ENCODE measurements at regions not wholly inside any gene's neighbourhood (a gene's known extent, or its start where the extent isn't known, plus 50 kb on each side); places are given as distances from the start of the nearest gene placed in this dataset.
"Not testable (repeated sequence)": the region's sequence is repeated elsewhere in the genome, so short reads cannot be mapped to it uniquely, and the experiment has no call there.

DNA sequence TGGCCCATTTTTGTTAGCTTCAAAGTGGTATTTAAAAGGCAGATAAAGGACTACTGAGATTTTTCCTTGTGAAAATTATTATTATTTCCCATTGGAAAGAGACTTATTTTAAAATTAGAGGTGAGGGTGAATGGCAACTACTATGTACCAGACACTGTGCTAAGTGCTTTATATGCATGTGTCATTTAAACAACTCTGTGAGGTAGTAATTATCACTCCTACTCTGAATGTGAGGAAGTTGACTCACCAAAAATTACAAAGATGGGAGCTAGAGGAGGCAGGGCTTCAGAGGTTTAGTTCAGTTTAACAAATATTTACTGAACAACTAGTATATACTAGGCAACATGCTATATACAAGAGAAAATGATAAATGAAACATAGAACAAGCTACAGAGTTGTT lies 78.2 kb downstream of the MSL3 start:
- no peak for DNase-seq

DNA sequence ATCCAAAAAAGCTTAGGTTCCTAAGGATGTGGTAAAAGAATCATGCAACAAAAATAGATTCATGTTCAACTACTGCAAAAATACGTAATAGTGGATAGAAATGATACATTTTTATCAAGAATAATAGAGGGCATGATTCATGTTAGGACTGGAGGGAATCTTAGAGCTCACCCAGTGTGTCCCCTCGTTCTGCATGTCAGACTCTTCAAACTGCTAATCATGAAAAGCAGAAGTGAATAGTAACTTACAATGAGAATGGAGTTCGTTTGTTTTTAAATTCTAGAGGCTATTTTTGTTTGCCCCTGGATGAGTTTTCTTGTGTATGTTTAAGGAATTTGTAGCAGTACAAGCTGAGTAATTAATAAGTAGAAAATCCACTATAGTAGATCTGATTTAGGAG lies 79.4 kb downstream of the MSL3 start:
- DNase-seq: no peak

DNA sequence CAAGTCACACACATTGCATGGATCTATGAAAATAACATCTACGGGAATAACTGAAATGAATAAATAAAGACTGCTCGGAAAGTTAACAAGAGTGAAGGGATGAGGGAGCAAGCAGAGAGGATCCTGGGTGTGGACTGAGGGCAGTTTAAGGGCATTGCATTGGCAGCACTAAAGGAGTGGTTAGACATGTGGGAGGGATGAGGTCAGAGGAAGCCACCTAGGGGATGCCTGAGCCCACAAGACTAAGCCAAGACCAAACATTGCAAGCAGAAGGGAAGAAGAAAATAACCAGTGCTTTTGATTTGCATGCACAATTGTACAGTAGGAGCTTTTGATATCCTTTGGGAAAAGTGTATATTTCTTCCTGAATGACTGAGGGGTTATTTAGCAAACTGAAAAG lies 106.1 kb downstream of the MSL3 start:
- no peak for DNase-seq

DNA sequence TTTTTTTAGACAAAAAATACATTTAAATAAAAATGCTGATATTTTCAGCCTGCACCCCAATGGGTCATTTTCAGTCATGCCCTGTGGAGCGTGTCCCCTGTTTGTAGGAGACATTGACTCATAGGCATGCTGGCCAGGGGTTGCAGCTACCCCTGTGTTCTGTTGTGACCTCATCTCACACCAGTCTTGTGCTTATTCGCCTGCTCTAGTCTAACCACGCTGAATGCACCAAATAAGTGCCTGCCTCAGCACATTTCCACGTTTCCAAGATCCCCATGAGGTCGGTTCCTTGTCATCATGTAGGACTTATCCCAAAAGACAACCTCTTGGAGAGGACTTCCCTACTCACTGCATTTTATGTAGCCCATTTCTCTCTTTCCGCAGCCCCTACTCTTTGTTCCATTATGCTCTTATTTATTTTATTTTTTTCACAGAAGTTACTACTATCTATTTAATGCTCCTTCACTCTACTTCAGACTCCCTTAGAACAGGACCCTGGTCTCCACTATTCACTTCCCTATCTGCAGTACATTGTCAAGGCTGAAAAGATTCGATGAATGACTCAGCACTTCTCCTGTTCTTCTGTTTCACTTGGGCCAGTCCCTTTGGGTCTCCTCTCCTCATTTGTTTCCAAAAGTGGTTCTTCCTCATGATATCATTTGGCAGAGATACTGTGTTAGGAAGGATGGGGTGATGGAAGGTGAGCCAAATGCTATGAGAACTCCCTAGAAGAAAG lies 109.7 kb downstream of the MSL3 start:
- no peak for DNase-seq

DNA sequence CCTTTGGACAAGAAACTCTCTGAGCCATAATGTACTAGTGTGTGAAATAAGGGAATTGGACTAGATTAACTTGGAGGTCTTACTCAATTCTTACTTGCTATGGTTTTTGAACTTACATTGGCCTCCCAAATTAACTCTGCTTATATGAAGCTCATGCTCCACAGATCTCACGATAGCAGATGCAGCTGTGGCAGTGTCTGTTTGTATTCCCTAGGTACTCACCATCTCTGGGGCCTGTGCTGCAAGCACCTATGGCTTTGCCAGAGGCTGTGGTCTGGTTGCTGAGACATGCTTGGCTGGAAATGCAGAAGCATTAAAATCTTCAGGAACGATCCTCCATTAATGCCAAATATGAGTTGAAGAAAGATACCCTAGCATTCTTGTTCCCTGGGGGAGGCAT lies 112.8 kb downstream of the MSL3 start:
- no peak for DNase-seq

DNA sequence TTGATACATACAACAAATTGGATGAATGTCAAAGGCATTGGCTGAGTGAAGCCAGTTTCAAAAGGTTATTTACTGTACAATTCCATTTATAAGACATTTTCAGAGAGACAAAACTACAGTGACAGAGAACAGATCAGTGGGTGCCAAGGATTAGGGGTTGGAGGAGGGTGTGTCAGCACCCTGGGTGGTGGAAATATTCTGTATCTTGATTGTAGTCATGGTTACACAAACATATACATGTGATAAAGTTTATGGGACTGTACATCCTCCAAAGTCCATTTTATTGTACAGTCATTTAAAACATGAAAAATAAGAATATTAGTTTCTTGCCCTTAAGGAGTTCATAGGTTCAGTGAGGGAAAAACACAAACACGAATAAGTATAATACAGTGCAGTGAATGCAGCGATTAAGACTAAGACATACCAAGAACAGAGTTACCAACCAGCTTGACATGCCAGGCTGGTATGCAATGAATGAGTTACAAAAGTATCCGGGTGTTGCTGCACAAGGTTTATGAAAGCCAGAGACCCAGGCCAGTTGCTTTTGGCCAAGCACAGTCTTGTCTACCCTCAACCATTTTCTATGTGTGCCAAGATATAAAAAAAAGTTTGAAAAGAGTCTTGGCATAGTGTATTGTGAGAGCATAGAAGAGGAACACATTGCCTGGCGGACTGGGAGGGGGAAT lies 123.6 kb downstream of the MSL3 start:
- no peak for DNase-seq

DNA sequence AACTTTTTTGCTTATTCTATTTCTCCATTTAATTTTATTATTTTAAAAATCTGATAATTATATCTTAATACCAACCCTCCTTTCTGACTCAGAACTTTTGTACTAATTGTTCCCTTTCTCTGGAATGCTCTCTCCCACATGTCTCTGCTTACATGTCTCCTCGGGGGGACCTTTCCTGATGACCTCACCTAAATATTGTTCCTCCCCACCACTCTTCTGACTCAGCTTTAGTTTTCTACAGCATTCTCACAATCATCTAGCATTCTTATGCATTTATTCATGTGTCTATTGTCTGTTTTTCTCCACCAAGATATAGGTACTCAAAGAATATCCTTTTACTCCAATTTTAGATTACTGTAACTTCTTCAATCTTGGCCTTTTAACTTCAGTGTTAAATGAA lies 128.7 kb downstream of the MSL3 start:
- peak; percentile 50 for DNase-seq

DNA sequence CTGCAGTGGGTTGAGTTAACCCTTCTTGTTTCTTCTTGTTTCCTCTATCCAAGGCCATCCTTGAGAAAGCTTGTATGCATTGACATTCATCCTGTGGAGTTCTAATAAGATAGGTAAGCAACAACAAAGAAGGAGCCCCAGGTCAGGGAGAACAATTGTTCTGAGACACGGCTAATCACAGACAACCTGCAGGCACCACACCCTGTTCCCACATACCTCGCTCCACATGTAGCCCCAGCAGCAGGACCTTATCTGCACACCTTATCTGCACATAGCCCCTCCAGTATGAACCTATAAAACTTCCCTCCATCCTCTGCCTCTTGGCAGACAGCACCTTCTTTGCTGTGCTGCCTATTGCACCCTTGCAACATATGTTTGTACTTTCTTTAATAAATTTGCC lies 129.1 kb downstream of the MSL3 start:
- no peak for DNase-seq

DNA sequence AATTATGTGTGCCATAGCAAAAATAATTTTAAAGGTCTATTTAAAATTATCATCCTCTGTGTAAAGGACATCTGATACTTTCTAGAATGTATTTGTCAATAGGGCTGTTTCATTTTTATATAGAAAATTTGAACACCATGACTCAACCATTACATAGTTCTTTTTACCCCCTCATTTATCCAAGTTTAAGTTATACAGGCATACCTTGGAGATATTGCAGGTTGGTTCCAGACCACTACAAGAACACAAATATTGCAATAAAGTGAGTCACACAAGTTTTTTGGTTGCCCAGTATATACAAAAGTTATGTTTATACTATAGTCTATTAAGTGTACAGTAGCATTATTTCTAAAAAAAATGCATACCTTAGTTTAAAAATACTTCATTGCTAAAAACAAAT lies 130.4 kb downstream of the MSL3 start:
- no peak for DNase-seq

- no peak for DNase-seq
These were observed 131.8 kb downstream of the MSL3 start for GRCh38 chrX:11889791-11890190.

DNA sequence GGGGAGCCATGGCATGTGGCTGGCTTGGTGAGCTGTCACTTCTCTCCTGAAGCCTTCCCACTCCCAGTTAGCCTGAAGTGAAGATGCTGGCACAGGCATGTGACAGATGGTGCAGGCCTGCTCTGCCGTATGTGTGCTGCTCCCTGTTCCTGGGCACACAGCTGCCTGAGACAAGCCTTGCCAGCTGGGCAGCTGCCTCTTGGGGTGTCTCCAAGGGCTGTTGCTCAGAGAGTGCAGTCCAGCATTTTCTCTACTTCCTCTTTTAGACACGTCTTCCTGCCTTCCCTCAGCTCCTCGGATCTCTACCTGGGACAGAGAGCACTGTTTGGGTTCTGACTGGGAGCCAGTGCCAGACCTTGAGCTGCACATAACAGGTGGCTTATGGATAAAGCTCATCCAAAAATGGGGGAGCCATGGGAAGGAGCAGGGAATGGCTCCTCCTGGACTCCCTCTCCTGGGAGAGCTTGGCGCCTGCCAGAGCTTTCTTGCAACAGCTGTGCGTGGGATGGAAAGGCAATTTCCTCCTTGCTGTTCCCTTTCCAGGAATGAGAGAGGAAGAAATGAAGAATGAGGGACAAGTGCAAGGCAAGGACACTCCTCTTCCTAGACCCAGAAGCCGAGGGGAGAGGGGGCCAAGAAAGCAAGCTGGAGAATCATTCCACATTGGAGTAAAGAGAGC lies 132.9 kb downstream of the MSL3 start:
- DNase-seq: no peak

GRCh38 chrX:11893933-11894710 lies 136.1 kb downstream of the MSL3 start:
- DNase-seq: no peak

- peak; percentile 50 for DNase-seq
These were observed 141.1 kb downstream of the MSL3 start for GRCh38 chrX:11899091-11899490.

GRCh38 chrX:11905933-11906332 lies 147.9 kb downstream of the MSL3 start:
- not testable (repeated sequence) for DNase-seq

DNA sequence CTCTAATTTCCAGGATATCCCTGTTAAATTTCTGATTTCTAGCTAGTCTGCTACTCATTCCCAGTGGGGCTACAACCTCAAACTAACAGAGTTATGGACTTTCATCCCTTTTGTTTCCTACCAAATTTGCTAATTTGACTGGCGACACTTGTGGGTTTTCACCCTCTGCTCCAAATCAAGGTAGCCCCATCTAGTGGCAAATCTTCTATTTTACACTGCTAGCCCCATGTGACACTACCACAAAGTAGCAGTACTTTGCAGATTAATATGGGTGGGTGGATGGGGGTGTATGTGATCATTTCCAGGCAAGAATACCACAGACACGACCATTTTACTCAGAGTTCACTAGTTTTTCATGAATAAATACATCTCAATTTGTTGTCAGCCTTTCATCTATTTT lies 150.3 kb downstream of the MSL3 start:
- DNase-seq: peak; percentile 6

DNA sequence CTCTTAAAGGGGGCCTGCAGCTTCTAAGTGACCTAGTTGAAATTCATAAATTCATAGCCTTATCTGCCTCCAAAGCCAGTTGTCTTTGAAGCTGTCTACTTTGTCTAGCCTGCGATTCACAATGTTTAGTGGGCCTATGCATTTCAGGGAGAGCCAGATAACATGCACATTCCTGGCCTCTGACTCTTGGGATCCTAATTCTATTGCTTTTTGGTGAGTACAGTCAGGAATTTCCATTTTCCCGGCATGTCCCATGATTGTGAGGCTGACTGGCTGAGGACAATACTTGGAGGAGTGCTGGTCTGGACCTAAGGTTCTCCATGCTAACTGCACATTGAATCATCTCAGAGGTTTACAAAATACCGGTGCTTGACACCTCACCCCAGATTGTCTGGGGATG lies 155.0 kb downstream of the MSL3 start:
- DNase-seq: peak; percentile 30

- no peak for DNase-seq
These were observed 171.4 kb downstream of the MSL3 start for GRCh38 chrX:11929476-11929875.

- DNase-seq: no peak
These were observed 174.4 kb downstream of the MSL3 start for GRCh38 chrX:11932423-11932822.

- no peak for DNase-seq
These were observed 176.1 kb downstream of the MSL3 start for GRCh38 chrX:11934089-11934488.

GRCh38 chrX:11941571-11941970 lies 183.5 kb downstream of the MSL3 start:
- DNase-seq: no peak

- peak; percentile 59 for DNase-seq
These were observed 186.5 kb downstream of the MSL3 start for GRCh38 chrX:11944501-11944900.

GRCh38 chrX:11949291-11949690 lies 189.0 kb upstream of the FRMPD4 start:
- no peak for DNase-seq

GRCh38 chrX:11952176-11952720 lies 186.0 kb upstream of the FRMPD4 start:
- peak; percentile 60 for DNase-seq
